B cell (primary cell): ENCODE measurements at regions not wholly inside any gene's neighbourhood (a gene's known extent, or its start where the extent isn't known, plus 50 kb on each side); places are given as distances from the start of the nearest gene placed in this dataset.

ENCODE experiments used
- EZH2 ChIP-seq: IDR thresholded peaks from 2 replicates; pipeline ENCODE4 v1.6.1; 2012; ENCODE audit warnings: borderline replicate concordance, low read depth, mild to moderate bottlenecking, moderate library complexity, low read length; ENCODE audit not compliant: insufficient read depth, poor library complexity, severe bottlenecking
- TF ChIP-seq, protein P1 (sequence below): fragments of 200-600 bp; IDR thresholded peaks from one replicate; pipeline ENCODE4 v1.8.0; 2022; ENCODE audit warnings: antibody characterized with exemption, mild to moderate bottlenecking

- TF ChIP-seq, protein P1, sequence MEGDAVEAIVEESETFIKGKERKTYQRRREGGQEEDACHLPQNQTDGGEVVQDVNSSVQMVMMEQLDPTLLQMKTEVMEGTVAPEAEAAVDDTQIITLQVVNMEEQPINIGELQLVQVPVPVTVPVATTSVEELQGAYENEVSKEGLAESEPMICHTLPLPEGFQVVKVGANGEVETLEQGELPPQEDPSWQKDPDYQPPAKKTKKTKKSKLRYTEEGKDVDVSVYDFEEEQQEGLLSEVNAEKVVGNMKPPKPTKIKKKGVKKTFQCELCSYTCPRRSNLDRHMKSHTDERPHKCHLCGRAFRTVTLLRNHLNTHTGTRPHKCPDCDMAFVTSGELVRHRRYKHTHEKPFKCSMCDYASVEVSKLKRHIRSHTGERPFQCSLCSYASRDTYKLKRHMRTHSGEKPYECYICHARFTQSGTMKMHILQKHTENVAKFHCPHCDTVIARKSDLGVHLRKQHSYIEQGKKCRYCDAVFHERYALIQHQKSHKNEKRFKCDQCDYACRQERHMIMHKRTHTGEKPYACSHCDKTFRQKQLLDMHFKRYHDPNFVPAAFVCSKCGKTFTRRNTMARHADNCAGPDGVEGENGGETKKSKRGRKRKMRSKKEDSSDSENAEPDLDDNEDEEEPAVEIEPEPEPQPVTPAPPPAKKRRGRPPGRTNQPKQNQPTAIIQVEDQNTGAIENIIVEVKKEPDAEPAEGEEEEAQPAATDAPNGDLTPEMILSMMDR, result no peak
- no peak for TF ChIP-seq EZH2
Measured at GRCh38 chr1:172964864-172965263, 85.9 kb downstream of the TNFSF18 start.
